ENCODE measurements at regions not wholly inside any gene's neighbourhood (a gene's known extent, or its start where the extent isn't known, plus 50 kb on each side); places are given as distances from the start of the nearest gene placed in this dataset.

DNA sequence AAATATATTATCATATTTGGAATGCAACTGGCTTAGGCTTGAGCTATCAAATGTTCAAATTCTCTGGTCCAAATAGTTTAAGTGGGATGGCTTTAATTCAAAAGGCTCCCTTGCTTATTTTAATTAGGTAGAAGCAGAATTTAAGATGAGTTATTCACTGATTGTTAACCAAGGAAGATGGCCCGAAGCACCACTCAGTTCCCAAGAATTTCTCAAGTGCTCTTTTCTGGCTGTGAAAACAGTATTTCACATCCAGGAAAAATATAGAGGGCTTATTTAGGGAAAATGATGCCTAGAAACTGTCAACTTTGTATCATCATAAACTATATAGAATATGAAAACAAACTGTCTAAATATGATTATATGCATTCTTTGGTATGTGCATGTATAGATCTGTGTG is 246.5 kb upstream of the SFRP2 start:
- TF ChIP-seq, protein P1, sequence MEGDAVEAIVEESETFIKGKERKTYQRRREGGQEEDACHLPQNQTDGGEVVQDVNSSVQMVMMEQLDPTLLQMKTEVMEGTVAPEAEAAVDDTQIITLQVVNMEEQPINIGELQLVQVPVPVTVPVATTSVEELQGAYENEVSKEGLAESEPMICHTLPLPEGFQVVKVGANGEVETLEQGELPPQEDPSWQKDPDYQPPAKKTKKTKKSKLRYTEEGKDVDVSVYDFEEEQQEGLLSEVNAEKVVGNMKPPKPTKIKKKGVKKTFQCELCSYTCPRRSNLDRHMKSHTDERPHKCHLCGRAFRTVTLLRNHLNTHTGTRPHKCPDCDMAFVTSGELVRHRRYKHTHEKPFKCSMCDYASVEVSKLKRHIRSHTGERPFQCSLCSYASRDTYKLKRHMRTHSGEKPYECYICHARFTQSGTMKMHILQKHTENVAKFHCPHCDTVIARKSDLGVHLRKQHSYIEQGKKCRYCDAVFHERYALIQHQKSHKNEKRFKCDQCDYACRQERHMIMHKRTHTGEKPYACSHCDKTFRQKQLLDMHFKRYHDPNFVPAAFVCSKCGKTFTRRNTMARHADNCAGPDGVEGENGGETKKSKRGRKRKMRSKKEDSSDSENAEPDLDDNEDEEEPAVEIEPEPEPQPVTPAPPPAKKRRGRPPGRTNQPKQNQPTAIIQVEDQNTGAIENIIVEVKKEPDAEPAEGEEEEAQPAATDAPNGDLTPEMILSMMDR (IDR thresholded peaks at IDR 0.05), result no peak
- no peak for TF ChIP-seq POLR2A (IDR thresholded peaks at IDR 0.05)

All from lower leg skin (tissue), 3 donors.